ENCODE measurements at regions not wholly inside any gene's neighbourhood (a gene's known extent, or its start where the extent isn't known, plus 50 kb on each side); places are given as distances from the start of the nearest gene placed in this dataset.

DNA sequence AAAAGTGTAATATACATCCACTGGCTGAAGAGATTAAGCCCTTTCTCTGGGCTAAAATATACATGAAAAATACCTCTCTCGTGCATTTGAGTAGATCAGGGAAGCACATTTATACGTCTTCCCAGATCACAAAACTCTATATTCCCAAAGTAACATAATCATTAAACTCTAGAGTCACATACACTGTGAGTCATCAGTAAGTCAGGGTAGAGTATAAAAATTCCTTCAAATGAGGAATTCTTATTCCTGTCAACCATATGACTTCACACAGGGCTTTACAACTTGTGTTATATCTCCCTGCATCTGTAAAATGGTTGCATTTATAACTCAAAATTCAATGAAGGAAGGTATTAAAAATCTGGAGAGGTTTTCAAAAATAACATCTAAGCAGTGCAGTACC lies 1278.4 kb downstream of the CDY2B start:
- DNase-seq, result no peak
- H3K4me1 ChIP-seq (replicated peaks in 1 of 2), result no peaks in the 10 kb centered on the region
- TF ChIP-seq, protein P1, sequence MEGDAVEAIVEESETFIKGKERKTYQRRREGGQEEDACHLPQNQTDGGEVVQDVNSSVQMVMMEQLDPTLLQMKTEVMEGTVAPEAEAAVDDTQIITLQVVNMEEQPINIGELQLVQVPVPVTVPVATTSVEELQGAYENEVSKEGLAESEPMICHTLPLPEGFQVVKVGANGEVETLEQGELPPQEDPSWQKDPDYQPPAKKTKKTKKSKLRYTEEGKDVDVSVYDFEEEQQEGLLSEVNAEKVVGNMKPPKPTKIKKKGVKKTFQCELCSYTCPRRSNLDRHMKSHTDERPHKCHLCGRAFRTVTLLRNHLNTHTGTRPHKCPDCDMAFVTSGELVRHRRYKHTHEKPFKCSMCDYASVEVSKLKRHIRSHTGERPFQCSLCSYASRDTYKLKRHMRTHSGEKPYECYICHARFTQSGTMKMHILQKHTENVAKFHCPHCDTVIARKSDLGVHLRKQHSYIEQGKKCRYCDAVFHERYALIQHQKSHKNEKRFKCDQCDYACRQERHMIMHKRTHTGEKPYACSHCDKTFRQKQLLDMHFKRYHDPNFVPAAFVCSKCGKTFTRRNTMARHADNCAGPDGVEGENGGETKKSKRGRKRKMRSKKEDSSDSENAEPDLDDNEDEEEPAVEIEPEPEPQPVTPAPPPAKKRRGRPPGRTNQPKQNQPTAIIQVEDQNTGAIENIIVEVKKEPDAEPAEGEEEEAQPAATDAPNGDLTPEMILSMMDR (IDR thresholded peaks at IDR 0.05), result no peak
- TF ChIP-seq POLR2A (IDR thresholded peaks at IDR 0.05), result no peak
- H3K36me3 ChIP-seq (replicated peaks in 1 of 2), result no peaks in the 10 kb centered on the region
- no peaks in the 10 kb centered on the region for H3K27me3 ChIP-seq
- H3K4me3 ChIP-seq, result no peak overlapping the region
- intact Hi-C loops (cut with DNase I), result no loop called here
- H3K27ac ChIP-seq, result no peak overlapping the region
- WGBS, 4 donors, result 78 to 85% methylated on average over 2 of the region's 2 CpGs; no CpG with 5 or more reads in 2 of the 4 donors
- H3K9me3 ChIP-seq (replicated peaks in 1 of 3), result no peaks in the 10 kb centered on the region

DNA sequence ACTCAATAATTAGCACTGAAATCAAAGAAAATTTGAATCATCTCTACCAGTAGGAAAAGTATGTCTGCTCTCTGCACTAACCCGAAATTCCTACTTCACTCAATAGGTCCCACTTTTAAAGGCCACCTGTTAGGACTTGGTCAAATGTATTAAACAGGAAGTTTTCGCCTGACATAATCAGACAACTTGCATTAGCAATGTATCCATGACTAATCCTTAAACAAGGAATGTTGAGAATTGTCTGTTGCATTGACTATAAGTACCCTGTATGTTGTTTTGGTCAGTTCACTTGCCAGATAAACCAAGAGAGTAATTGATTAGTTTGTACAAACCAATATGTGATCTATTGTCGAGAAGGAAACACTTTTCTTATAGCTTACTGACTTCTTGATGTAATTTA lies 1308.0 kb downstream of the CDY2B start:
- H3K4me1 ChIP-seq (replicated peaks in 1 of 2), result no peaks in the 10 kb centered on the region
- H3K4me3 ChIP-seq, result no peak overlapping the region
- H3K27me3 ChIP-seq, result no peaks in the 10 kb centered on the region
- H3K36me3 ChIP-seq (replicated peaks in 1 of 2), result no peaks in the 10 kb centered on the region
- intact Hi-C loops (cut with DNase I), result no loop called here
- TF ChIP-seq POLR2A (IDR thresholded peaks at IDR 0.05), result no peak
- TF ChIP-seq, protein P1 (IDR thresholded peaks at IDR 0.05), result no peak
- DNase-seq, result no peak
- no peak overlapping the region for H3K27ac ChIP-seq
- 70 to 74% methylated on average over 3 of the region's 3 CpGs; no CpG with 5 or more reads in 2 of the 4 donors for WGBS, 4 donors
- H3K9me3 ChIP-seq (replicated peaks in 1 of 3), result no peaks in the 10 kb centered on the region

DNA sequence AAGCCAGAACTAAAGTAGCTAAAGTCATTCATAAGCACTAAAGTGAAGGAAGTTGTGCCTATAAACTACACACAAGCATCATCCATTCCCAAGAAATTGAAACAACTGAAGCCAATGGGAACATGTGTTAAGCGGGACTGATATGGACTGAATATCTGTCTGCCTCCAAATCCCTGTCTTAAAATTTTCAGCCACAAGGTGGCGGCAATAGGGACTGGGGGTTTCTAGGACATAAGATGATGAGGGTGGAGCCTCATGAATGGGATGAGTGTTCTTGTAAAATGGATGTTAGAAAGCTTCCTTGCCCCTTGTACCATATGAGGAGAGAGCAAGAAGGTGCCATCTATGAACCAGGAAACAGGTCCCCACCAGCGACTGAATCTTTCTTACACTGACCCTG lies 1317.5 kb downstream of the CDY2B start:
- H3K4me3 ChIP-seq, result no peak overlapping the region
- intact Hi-C loops (cut with DNase I), result no loop called here
- no peaks in the 10 kb centered on the region for H3K27me3 ChIP-seq
- no peak for TF ChIP-seq POLR2A (IDR thresholded peaks at IDR 0.05)
- TF ChIP-seq, protein P1 (IDR thresholded peaks at IDR 0.05), result no peak
- H3K27ac ChIP-seq, result no peak overlapping the region
- peak in 2 of 7 donors; percentile 9 to 35 for DNase-seq
- no peaks in the 10 kb centered on the region for H3K36me3 ChIP-seq (replicated peaks in 1 of 2)
- 51 to 53% methylated on average over 3 of the region's 3 CpGs; no CpG with 5 or more reads in 2 of the 4 donors for WGBS, 4 donors
- no peaks in the 10 kb centered on the region for H3K9me3 ChIP-seq (replicated peaks in 1 of 3)
- no peaks in the 10 kb centered on the region for H3K4me1 ChIP-seq (replicated peaks in 1 of 2)

DNA sequence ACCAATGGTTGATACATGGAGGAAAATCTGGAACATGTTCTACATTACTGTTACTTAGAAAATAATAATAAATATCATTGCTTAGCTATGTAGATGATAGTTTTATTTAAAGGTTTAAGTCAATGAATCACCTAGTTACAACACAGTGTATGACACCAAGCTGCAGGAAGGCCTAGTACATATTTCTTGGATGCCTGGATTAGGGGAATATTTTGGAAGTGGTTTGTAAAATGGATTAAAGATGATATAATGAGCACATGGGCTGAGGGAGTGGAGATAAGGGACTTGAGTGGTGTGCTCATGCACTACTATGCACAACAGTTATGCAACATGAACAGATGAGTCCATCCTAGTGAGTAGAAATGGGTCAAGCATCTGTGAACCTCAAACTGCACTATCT lies 1358.0 kb downstream of the CDY2B start:
- H3K27ac ChIP-seq, result no peak overlapping the region
- intact Hi-C loops (cut with DNase I), result no loop called here
- TF ChIP-seq POLR2A (IDR thresholded peaks at IDR 0.05), result no peak
- TF ChIP-seq, protein P1 (IDR thresholded peaks at IDR 0.05), result no peak
- no peaks in the 10 kb centered on the region for H3K27me3 ChIP-seq
- no peaks in the 10 kb centered on the region for H3K36me3 ChIP-seq (replicated peaks in 1 of 2)
- no peaks in the 10 kb centered on the region for H3K9me3 ChIP-seq (replicated peaks in 1 of 3)
- no peak overlapping the region for H3K4me3 ChIP-seq
- DNase-seq, result no peak
- H3K4me1 ChIP-seq (replicated peaks in 1 of 2), result no peaks in the 10 kb centered on the region

All from adrenal gland (tissue), 9 donors.